GM21381 (cell line): ENCODE measurements at regions not wholly inside any gene's neighbourhood (a gene's known extent, or its start where the extent isn't known, plus 50 kb on each side); places are given as distances from the start of the nearest gene placed in this dataset.

Experiments used
- ATAC-seq: cut with Tn5 transposase; IDR thresholded peaks from one replicate; pipeline ENCODE4 v1.9.1; 2021; ENCODE audit warnings: mild to moderate bottlenecking, moderate library complexity; ENCODE audit not compliant: unreplicated experiment

- ATAC-seq: no peak
Measured at GRCh38 chr16:6113749-6114148, 1016.2 kb upstream of the EEF2KMT start.

GRCh38 chr16:6112700-6113099, 1015.1 kb upstream of the EEF2KMT start:
- ATAC-seq: no peak

GRCh38 chr16:6111390-6111789, 1013.8 kb upstream of the EEF2KMT start:
- no peak for ATAC-seq

GRCh38 chr16:6110346-6110745, 1012.8 kb upstream of the EEF2KMT start:
- no peak for ATAC-seq

- ATAC-seq: no peak
Measured at GRCh38 chr16:6106061-6106460, 1008.5 kb upstream of the EEF2KMT start.

- no peak for ATAC-seq
Measured at GRCh38 chr16:6105115-6105514, 1007.5 kb upstream of the EEF2KMT start.

GRCh38 chr16:6104428-6104827, 1006.8 kb upstream of the EEF2KMT start:
- ATAC-seq: no peak

GRCh38 chr16:6103561-6103960, 1006.0 kb upstream of the EEF2KMT start:
- ATAC-seq: no peak

GRCh38 chr16:6099102-6099501, 1001.5 kb upstream of the EEF2KMT start:
- no peak for ATAC-seq

- no peak for ATAC-seq
Measured at GRCh38 chr16:6096931-6097670, 999.5 kb upstream of the EEF2KMT start.

- no peak for ATAC-seq
Measured at GRCh38 chr16:6095414-6095813, 997.8 kb upstream of the EEF2KMT start.

GRCh38 chr16:6091021-6091420, 993.4 kb upstream of the EEF2KMT start:
- no peak for ATAC-seq

GRCh38 chr16:6081320-6081976, 983.9 kb upstream of the EEF2KMT start:
- no peak for ATAC-seq

- no peak for ATAC-seq
Measured at GRCh38 chr16:6076631-6077030, 979.0 kb upstream of the EEF2KMT start.

- ATAC-seq: no peak
Measured at GRCh38 chr16:6068063-6068462, 970.5 kb upstream of the EEF2KMT start.

GRCh38 chr16:6066652-6067051, 969.1 kb upstream of the EEF2KMT start:
- no peak for ATAC-seq

- ATAC-seq: no peak
Measured at GRCh38 chr16:6063526-6063925, 965.9 kb upstream of the EEF2KMT start.

- no peak for ATAC-seq
Measured at GRCh38 chr16:6059671-6060070, 962.1 kb upstream of the EEF2KMT start.

GRCh38 chr16:6057821-6058220, 960.2 kb upstream of the EEF2KMT start:
- ATAC-seq: no peak

- ATAC-seq: no peak
Measured at GRCh38 chr16:6048017-6048416, 950.4 kb upstream of the EEF2KMT start.

GRCh38 chr16:6047325-6047724, 949.7 kb upstream of the EEF2KMT start:
- no peak for ATAC-seq

- no peak for ATAC-seq
Measured at GRCh38 chr16:6038941-6039645, 941.5 kb upstream of the EEF2KMT start.
